SU-DHL-6 (cell line): ENCODE measurements at regions not wholly inside any gene's neighbourhood (a gene's known extent, or its start where the extent isn't known, plus 50 kb on each side); places are given as distances from the start of the nearest gene placed in this dataset.

ENCODE experiments used
- H2AFZ ChIP-seq: fragments of 200-600 bp; sonication (generic); 2 replicates; pipeline ENCODE4 v1.6.1; 2014; ENCODE audit warnings: low read depth, mild to moderate bottlenecking, moderate library complexity, mixed read lengths, antibody characterized with exemption, low read length; ENCODE audit not compliant: severe bottlenecking
- H3F3A ChIP-seq: fragments of 200-600 bp; shearing (Covaris generic); 2 replicates; pipeline ENCODE4 v1.6.0; 2016; ENCODE audit warnings: antibody characterized with exemption, mild to moderate bottlenecking; ENCODE audit not compliant: insufficient read depth
- H3K27ac ChIP-seq: fragments of 200-600 bp; sonication (generic); 2 replicates; pipeline ENCODE4 v1.5.1; 2016; ENCODE audit warnings: low read depth, mild to moderate bottlenecking, low read length, moderate library complexity, mixed read lengths
- H3K27me3 ChIP-seq: fragments of 200-600 bp; sonication (generic), shearing (Covaris generic); 2 replicates; pipeline ENCODE4 v1.6.0; 2014; ENCODE audit warnings: mild to moderate bottlenecking, low read length
- H3K36me3 ChIP-seq: fragments of 200-600 bp; sonication (generic); 2 replicates; pipeline ENCODE4 v1.6.1; 2014; ENCODE audit warnings: mild to moderate bottlenecking, low read length, mixed read lengths
- H3K4me2 ChIP-seq: fragments of 300-600, 200-600 bp; shearing (Covaris generic), sonication (generic); 2 replicates; pipeline ENCODE4 v1.6.0; 2014; ENCODE audit warnings: low read length, low read depth, mild to moderate bottlenecking; ENCODE audit not compliant: poor library complexity, severe bottlenecking
- H3K4me3 ChIP-seq: fragments of 200-600 bp; sonication (generic); 2 replicates; pipeline ENCODE4 v1.5.1; 2014; ENCODE audit warnings: antibody characterized with exemption, low read length, mild to moderate bottlenecking, mixed read lengths; ENCODE audit not compliant: insufficient read depth, poor library complexity, severe bottlenecking
- H3K79me2 ChIP-seq: fragments of 200-600 bp; sonication (generic); 2 replicates; pipeline ENCODE4 v1.6.1; 2014; ENCODE audit warnings: mild to moderate bottlenecking, low read length, moderate library complexity; ENCODE audit not compliant: insufficient read depth
- H3K9ac ChIP-seq: fragments of 200-600 bp; sonication (generic); 2 replicates; pipeline ENCODE4 v1.7.0; 2014; ENCODE audit warnings: mild to moderate bottlenecking, low read length
- H3K9me2 ChIP-seq: fragments of 200-600 bp; sonication (generic); replicated peaks from 2 replicates; pipeline ENCODE4 v1.6.1; 2014; ENCODE audit warnings: low read length; ENCODE audit not compliant: insufficient read depth
- H3K9me3 ChIP-seq: fragments of 200-600 bp; sonication (generic); 2 replicates; pipeline ENCODE4 v1.6.1; 2014; ENCODE audit warnings: low read length, mixed read lengths; ENCODE audit not compliant: insufficient read depth
- H4K20me1 ChIP-seq: fragments of 200-600 bp; sonication (generic); 2 replicates; pipeline ENCODE4 v1.6.1; 2014; ENCODE audit warnings: low read depth, mild to moderate bottlenecking, antibody characterized with exemption, low read length, moderate library complexity, mixed read lengths
- CTCF ChIP-seq: fragments of 200-600 bp; sonication (generic); IDR thresholded peaks from one replicate; pipeline ENCODE4 v1.5.1; 2017; ENCODE audit warnings: antibody characterized with exemption, mild to moderate bottlenecking, low read length, moderate library complexity; ENCODE audit not compliant: insufficient read depth, poor library complexity, severe bottlenecking
- EZH2phosphoT487 ChIP-seq: fragments of 200-600 bp; sonication (generic), shearing (Covaris generic); conservative IDR thresholded peaks from 2 replicates; pipeline ENCODE4 v1.6.1; 2018; ENCODE audit warnings: mild to moderate bottlenecking, antibody characterized with exemption, low read length, moderate library complexity, mixed read lengths

DNA sequence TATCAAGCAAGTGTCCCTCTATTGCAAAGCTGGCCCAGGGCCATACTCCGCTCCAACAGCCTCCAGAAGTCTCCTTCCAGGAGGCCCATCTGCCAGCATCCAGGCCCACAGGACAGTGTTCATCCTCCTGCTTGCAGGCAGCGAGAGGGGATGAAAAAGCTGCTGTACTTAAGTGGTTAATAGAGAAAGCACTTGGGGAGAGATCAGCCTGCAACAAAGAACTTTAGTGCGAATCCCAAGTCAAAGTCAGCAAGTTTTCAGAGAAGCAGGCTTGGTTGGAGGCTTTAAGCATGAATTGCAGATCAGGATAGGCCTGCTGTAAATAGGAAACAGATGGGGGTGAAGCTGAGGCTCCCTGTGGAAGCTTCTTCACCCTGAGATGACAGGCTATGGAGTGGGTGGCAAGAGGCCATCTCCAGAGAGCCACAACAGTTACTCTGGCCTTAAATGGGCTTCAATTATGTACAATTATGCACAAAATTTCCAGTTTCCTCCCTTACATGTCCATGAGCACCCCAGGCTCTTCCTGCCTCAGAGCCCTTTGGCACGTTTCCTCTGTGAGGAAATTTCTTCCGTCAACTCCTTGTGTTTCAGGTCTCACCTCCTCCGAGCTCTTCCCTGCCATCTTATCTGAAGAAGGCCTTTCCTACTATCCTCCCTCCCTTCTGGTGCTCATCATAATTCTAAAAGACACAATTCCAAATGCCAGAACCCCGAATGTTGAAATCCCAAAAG lies 98.0 kb upstream of the NR3C1 start:
- TF ChIP-seq CTCF, result no peak
- no peak for TF ChIP-seq EZH2phosphoT487
- Histone ChIP-seq H3K9ac (no peak overlapping the region), H3K36me3 (no peaks in the 10 kb centered on the region), H3K79me2 (no peaks in the 10 kb centered on the region), H3K27ac (no peak overlapping the region), H3K9me3 (no peaks in the 10 kb centered on the region), H2AFZ (no peak overlapping the region), H3K4me3 (no peak overlapping the region), H3F3A (no peaks in the 10 kb centered on the region), H4K20me1 (no peaks in the 10 kb centered on the region), H3K27me3 (no peaks in the 10 kb centered on the region), H3K4me2 (no peak overlapping the region), H3K9me2 (no peaks in the 10 kb centered on the region)

GRCh38 chr5:143499480-143500114 lies 96.1 kb upstream of the NR3C1 start:
- Histone ChIP-seq H3K79me2 (no peaks in the 10 kb centered on the region), H3K4me2 (no peak overlapping the region), H3K27ac (no peak overlapping the region), H3F3A (no peaks in the 10 kb centered on the region), H3K9me3 (no peaks in the 10 kb centered on the region), H3K36me3 (no peaks in the 10 kb centered on the region), H3K9me2 (no peaks in the 10 kb centered on the region), H4K20me1 (no peaks in the 10 kb centered on the region), H2AFZ (no peak overlapping the region), H3K27me3 (no peaks in the 10 kb centered on the region), H3K4me3 (no peak overlapping the region), H3K9ac (no peak overlapping the region)
- TF ChIP-seq CTCF (no peak), EZH2phosphoT487 (no peak)

DNA sequence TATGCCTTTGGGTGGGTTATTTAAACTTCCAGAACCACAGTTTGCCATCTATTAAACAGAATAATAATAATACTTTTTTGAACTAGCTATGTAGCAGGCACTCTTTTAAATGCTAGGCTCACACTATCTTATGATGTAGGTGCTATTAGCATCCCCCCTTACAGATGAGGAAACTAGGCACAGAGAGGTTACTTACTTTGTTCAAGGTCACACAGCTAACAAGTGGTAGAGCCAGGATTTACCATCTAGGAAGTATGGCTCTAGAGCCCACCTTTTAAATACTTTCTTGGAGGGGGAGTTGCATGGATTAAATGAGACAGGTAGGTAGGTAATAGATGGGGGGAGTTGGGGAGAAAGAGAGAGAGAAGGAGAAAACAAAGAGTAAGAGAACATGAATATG lies 95.3 kb upstream of the NR3C1 start:
- H2AFZ ChIP-seq, result no peak overlapping the region
- H3K27ac ChIP-seq, result no peak overlapping the region
- no peak overlapping the region for H3K9ac ChIP-seq
- H3K9me3 ChIP-seq, result no peaks in the 10 kb centered on the region
- no peaks in the 10 kb centered on the region for H3K36me3 ChIP-seq
- no peak overlapping the region for H3K4me3 ChIP-seq
- no peaks in the 10 kb centered on the region for H3K9me2 ChIP-seq
- H3F3A ChIP-seq, result no peaks in the 10 kb centered on the region
- no peak overlapping the region for H3K4me2 ChIP-seq
- no peaks in the 10 kb centered on the region for H4K20me1 ChIP-seq
- H3K79me2 ChIP-seq, result no peaks in the 10 kb centered on the region
- TF ChIP-seq EZH2phosphoT487 (no peak), CTCF (no peak)
- H3K27me3 ChIP-seq, result no peaks in the 10 kb centered on the region
